Left ventricle myocardium inferior (tissue), 1 donor: ENCODE measurements at regions not wholly inside any gene's neighbourhood (a gene's known extent, or its start where the extent isn't known, plus 50 kb on each side); places are given as distances from the start of the nearest gene placed in this dataset.

Source experiments
- DNase-seq: peaks from one replicate; pipeline ENCODE4 v3.0.0-alpha.2; 2020
- H3K27ac ChIP-seq: fragments of 200-600 bp; replicated peaks from 2 replicates; pipeline ENCODE4 v1.8.0; 2021
- H3K27me3 ChIP-seq: fragments of 200-600 bp; 2 replicates; pipeline ENCODE4 v1.8.0; 2021; ENCODE audit warnings: low read depth
- H3K36me3 ChIP-seq: fragments of 200-600 bp; 2 replicates; pipeline ENCODE4 v1.8.0; 2021
- H3K4me1 ChIP-seq: fragments of 200-600 bp; 2 replicates; pipeline ENCODE4 v1.8.0; 2021
- H3K4me3 ChIP-seq: fragments of 200-600 bp; 2 replicates; pipeline ENCODE4 v1.8.0; 2021; ENCODE audit warnings: mild to moderate bottlenecking, moderate library complexity
- H3K9me3 ChIP-seq: fragments of 200-600 bp; replicated peaks from 2 replicates; pipeline ENCODE4 v1.8.0; 2021
- intact Hi-C: fragments of 100-400 bp; cut with micrococcal nuclease; formaldehyde crosslinking; loops from one replicate; pipeline ENCODE4 v1.11.0; 2022
- TF ChIP-seq, protein P1 (sequence below): fragments of 200-600 bp; IDR thresholded peaks from 2 replicates; pipeline ENCODE4 v1.8.0; 2021; ENCODE audit warnings: antibody characterized with exemption, mild to moderate bottlenecking, borderline replicate concordance
- donor health status: DM: no; HTN: yes; CAD: no; lungs with severe emphysema.

DNA sequence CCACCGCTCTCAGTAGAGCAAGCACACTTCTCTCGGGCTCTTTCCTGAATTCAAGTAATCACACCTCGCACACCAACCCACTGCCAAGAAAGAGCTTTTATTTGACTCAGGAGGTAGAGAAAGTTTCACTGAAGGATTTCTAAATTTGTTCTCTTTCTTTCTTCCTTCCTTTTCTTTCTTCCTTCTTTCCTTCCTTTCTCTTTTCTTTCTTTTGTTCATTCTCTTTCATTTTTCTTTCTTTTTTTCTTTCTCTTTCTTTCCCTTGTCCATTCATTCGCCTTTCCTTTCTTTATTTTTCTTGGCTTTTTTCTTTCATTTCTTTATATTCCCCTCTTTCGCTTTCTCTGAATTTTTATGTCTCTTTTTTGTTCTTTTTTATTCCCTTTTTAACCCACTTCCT, 300.1 kb downstream of the ENC1 start:
- no peaks in the 10 kb centered on the region for H3K27me3 ChIP-seq
- H3K4me3 ChIP-seq = no peak overlapping the region
- intact Hi-C loops = no loop called here
- DNase-seq = no peak
- TF ChIP-seq, protein P1, sequence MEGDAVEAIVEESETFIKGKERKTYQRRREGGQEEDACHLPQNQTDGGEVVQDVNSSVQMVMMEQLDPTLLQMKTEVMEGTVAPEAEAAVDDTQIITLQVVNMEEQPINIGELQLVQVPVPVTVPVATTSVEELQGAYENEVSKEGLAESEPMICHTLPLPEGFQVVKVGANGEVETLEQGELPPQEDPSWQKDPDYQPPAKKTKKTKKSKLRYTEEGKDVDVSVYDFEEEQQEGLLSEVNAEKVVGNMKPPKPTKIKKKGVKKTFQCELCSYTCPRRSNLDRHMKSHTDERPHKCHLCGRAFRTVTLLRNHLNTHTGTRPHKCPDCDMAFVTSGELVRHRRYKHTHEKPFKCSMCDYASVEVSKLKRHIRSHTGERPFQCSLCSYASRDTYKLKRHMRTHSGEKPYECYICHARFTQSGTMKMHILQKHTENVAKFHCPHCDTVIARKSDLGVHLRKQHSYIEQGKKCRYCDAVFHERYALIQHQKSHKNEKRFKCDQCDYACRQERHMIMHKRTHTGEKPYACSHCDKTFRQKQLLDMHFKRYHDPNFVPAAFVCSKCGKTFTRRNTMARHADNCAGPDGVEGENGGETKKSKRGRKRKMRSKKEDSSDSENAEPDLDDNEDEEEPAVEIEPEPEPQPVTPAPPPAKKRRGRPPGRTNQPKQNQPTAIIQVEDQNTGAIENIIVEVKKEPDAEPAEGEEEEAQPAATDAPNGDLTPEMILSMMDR = no peak
- H3K36me3 ChIP-seq = no peaks in the 10 kb centered on the region
- no peak overlapping the region for H3K27ac ChIP-seq
- H3K9me3 ChIP-seq = no peaks in the 10 kb centered on the region
- H3K4me1 ChIP-seq = no peaks in the 10 kb centered on the region

DNA sequence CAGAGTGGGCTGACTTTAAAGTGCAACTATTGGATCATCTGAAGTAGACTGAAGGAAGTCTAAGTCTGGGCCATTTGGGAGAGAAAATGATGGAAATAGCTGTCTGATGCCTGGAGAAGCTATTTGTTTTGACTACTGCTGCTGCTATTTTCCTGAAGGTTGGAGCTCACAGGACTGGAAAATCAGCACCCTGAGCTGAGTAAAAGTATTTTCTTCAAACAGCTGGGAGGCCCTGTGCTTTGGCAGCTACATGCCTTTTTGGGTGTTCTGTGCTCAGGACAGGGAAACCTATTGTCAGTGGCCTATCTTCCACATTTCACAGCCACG, 302.6 kb downstream of the ENC1 start:
- Histone ChIP-seq H3K36me3 (no peaks in the 10 kb centered on the region), H3K4me1 (no peaks in the 10 kb centered on the region), H3K27ac (peak overlapping the region; percentile 31), H3K27me3 (no peaks in the 10 kb centered on the region), H3K4me3 (no peak overlapping the region), H3K9me3 (no peaks in the 10 kb centered on the region)
- no peak for DNase-seq
- TF ChIP-seq, protein P1 = no peak
- intact Hi-C loops = no loop called here

DNA sequence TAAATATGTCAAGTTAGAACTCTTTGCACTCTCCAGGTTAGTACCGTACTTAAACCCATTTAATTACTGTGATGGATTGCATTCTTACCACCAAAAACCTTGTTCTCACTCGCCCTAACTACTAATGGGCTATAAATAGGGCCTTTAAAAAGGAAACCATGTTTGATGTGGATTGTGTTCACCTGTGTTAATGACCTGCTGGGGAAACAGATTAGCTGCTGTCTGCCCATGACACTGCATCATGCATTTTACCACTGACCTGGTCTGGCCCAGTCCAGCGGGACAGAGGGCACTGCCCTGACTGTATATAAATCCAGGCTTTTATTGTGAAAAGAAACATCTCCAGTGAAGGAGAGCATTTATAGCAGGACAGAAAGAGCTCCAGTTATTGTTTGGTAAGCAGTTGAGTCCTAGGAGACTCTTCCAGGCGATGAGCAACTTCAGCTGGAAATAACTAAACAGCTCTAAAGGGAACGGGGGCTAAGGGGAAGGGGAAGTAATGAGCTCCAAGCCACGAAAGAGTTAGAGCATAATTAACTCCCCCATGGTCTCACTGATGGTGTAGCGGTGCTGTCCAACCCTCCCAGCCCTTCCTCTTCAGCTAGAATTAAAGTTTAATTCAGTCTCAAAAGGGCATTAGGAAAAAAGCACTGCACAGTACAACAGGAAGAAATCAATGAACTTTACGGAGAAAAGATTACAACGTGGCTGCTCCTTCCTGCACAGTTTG, 303.1 kb downstream of the ENC1 start:
- intact Hi-C loops = no loop called here

DNA sequence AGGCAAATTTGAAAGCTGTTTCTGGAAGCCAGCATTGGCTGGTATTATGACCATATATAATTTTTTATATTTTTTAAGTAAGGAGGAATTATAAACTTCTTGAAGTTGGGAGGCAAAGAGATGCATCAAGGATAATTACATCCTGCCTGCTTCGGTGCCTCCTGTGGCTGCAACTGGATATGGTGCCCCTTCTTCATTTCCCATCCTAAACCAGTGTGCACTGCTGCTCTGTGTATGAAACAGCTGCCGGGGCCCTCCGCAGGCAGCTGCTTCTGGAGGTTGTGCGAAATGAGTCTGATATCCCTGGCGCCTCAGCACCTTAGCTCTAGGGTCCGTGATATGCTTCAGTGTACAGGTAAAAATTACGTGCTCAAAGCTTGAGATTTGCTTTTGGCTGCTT, 304.2 kb downstream of the ENC1 start:
- TF ChIP-seq, protein P1 = no peak
- Histone ChIP-seq H3K27ac (no peak overlapping the region), H3K4me3 (no peak overlapping the region)

More for the DNA sequence above, 303.1 kb downstream of the ENC1 start:
- no peak for DNase-seq
- Histone ChIP-seq H3K9me3 (no peaks in the 10 kb centered on the region), H3K27me3 (no peaks in the 10 kb centered on the region), H3K4me1 (no peaks in the 10 kb centered on the region), H3K4me3 (no peak overlapping the region), H3K27ac (peak overlapping the region; percentile 31), H3K36me3 (no peaks in the 10 kb centered on the region)
- TF ChIP-seq, protein P1 = no peak

DNA sequence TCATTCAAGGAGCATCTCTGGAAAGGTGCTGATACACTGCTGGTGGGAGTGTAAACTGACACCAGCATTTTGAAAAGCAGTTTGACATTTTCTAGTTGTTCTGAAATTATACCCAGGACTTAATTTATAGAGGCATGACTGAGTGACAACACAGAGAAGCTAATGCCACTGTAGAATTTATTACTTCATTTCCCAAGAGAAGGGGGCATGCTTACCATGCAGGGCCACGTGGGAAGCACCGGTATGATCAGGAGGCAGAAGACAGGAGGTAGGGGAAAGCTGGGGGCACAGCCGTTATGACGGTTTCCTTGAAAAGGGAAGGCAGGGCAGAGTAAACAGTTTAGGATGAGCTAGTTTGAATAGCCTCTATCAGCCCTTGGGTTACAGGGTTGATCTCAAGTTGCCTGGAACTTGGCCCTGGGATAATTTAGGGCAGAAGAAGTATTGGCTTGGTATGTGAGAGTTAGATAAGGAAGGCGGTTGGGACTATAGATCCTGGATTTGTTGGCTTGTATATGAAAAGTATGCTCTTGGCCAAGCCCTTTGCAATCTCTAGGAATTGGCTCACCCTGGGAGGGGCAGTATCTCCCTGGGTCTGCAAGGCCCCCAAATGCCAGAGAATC, 305.7 kb downstream of the ENC1 start:
- H3K4me3 ChIP-seq = no peak overlapping the region
- H3K27ac ChIP-seq = no peak overlapping the region
- TF ChIP-seq, protein P1 = no peak
- no peak for DNase-seq
- intact Hi-C loops = no loop called here
- no peaks in the 10 kb centered on the region for H3K4me1 ChIP-seq
- no peaks in the 10 kb centered on the region for H3K36me3 ChIP-seq
- no peaks in the 10 kb centered on the region for H3K27me3 ChIP-seq
- H3K9me3 ChIP-seq = no peaks in the 10 kb centered on the region

More for the DNA sequence above, 304.2 kb downstream of the ENC1 start:
- Histone ChIP-seq H3K27me3 (no peaks in the 10 kb centered on the region), H3K4me1 (no peaks in the 10 kb centered on the region), H3K9me3 (no peaks in the 10 kb centered on the region), H3K36me3 (no peaks in the 10 kb centered on the region)
- intact Hi-C loops = no loop called here
- DNase-seq = no peak
